ENCODE measurements at regions not wholly inside any gene's neighbourhood (a gene's known extent, or its start where the extent isn't known, plus 50 kb on each side); places are given as distances from the start of the nearest gene placed in this dataset.

- no peak for DNase-seq (ENCODE audit: low read depth)
- no peak for TF ChIP-seq CTCF (conservative IDR thresholded peaks at IDR 0.05; ENCODE audit: low read length)
- no peak overlapping the region for H3K4me3 ChIP-seq (ENCODE audit: low read length)
Measured at GRCh38 chr4:141933978-141934377, 297.6 kb downstream of the IL15 start.

GRCh38 chr4:141955696-141956095 is 319.3 kb downstream of the IL15 start:
- peak; percentile 41 for DNase-seq (ENCODE audit: low read depth)
- H3K4me3 ChIP-seq (ENCODE audit: low read length): no peak overlapping the region
- no peak for TF ChIP-seq CTCF (conservative IDR thresholded peaks at IDR 0.05; ENCODE audit: low read length)

- TF ChIP-seq CTCF (conservative IDR thresholded peaks at IDR 0.05; ENCODE audit: low read length): no peak
- DNase-seq (ENCODE audit: low read depth): peak; percentile 55
- H3K4me3 ChIP-seq (ENCODE audit: low read length): no peak overlapping the region
Measured at GRCh38 chr4:141957416-141957815, 321.0 kb downstream of the IL15 start.

- no peak for TF ChIP-seq CTCF (conservative IDR thresholded peaks at IDR 0.05; ENCODE audit: low read length)
- DNase-seq (ENCODE audit: low read depth): no peak
- no peak overlapping the region for H3K4me3 ChIP-seq (ENCODE audit: low read length)
Measured at GRCh38 chr4:141962486-141962885, 326.1 kb downstream of the IL15 start.

- no peak for DNase-seq (ENCODE audit: low read depth)
- no peak for TF ChIP-seq CTCF (conservative IDR thresholded peaks at IDR 0.05; ENCODE audit: low read length)
- no peak overlapping the region for H3K4me3 ChIP-seq (ENCODE audit: low read length)
Measured at GRCh38 chr4:141971869-141972268, 335.5 kb downstream of the IL15 start.

- DNase-seq (ENCODE audit: low read depth): no peak
- no peak for TF ChIP-seq CTCF (conservative IDR thresholded peaks at IDR 0.05; ENCODE audit: low read length)
- H3K4me3 ChIP-seq (ENCODE audit: low read length): no peak overlapping the region
Measured at GRCh38 chr4:141972950-141973349, 336.6 kb downstream of the IL15 start.

Data from AG10803 (cell line).